ENCODE measurements at regions not wholly inside any gene's neighbourhood (a gene's known extent, or its start where the extent isn't known, plus 50 kb on each side); places are given as distances from the start of the nearest gene placed in this dataset.

- TF ChIP-seq, protein P1, sequence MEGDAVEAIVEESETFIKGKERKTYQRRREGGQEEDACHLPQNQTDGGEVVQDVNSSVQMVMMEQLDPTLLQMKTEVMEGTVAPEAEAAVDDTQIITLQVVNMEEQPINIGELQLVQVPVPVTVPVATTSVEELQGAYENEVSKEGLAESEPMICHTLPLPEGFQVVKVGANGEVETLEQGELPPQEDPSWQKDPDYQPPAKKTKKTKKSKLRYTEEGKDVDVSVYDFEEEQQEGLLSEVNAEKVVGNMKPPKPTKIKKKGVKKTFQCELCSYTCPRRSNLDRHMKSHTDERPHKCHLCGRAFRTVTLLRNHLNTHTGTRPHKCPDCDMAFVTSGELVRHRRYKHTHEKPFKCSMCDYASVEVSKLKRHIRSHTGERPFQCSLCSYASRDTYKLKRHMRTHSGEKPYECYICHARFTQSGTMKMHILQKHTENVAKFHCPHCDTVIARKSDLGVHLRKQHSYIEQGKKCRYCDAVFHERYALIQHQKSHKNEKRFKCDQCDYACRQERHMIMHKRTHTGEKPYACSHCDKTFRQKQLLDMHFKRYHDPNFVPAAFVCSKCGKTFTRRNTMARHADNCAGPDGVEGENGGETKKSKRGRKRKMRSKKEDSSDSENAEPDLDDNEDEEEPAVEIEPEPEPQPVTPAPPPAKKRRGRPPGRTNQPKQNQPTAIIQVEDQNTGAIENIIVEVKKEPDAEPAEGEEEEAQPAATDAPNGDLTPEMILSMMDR (IDR thresholded peaks at IDR 0.05): no peak
- TF ChIP-seq POLR2A (IDR thresholded peaks at IDR 0.05): no peak
- no peak for TF ChIP-seq POLR2AphosphoS5 (IDR thresholded peaks at IDR 0.05)
These were observed 67.7 kb upstream of the ZFP64 start for GRCh38 chr20:52259295-52259694.

Measured in prostate gland (tissue), 2 donors.